GM18951 (cell line): ENCODE measurements at regions not wholly inside any gene's neighbourhood (a gene's known extent, or its start where the extent isn't known, plus 50 kb on each side); places are given as distances from the start of the nearest gene placed in this dataset.

Source experiments
- POLR2A ChIP-seq: IDR thresholded peaks from 4 replicates; pipeline ENCODE4 v1.6.1; 2011; ENCODE audit warnings: mild to moderate bottlenecking; ENCODE audit not compliant: insufficient read length, insufficient read depth; ENCODE audit errors: extremely low read depth
- in situ Hi-C: fragments of 300-500 bp; cut with MboI; formaldehyde crosslinking; loops from one replicate; pipeline ENCODE4 v1.12.0; 2022; ENCODE audit warnings: low sequenced_read_pairs, mixed read lengths, inconsistent platforms; ENCODE audit not compliant: unreplicated experiment

DNA sequence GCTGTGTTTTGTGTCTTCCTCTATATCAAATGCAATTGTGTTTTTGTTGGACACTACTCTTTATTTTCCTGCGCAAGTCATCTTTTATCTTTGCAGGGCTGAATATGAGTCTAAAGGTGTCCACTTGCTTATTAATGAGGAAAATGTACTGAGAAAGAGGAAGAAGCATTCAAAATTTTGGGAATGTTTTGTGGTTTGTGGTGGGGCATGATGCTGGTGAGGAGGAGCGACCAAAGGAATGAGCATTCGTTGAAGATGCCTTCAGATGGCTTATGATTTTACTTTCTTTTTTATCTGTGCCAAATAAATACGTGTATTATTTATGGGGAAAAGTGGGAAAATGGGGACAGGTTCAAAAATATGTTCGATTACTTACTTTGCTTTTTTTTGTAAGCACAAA is 63.9 kb upstream of the SMIM21 start:
- no peak for TF ChIP-seq POLR2A
- in situ Hi-C loops: loop anchor here (25.0 kb wide), 1 partner anchor 829 kb away; no protein-coding TSS in a partner anchor

DNA sequence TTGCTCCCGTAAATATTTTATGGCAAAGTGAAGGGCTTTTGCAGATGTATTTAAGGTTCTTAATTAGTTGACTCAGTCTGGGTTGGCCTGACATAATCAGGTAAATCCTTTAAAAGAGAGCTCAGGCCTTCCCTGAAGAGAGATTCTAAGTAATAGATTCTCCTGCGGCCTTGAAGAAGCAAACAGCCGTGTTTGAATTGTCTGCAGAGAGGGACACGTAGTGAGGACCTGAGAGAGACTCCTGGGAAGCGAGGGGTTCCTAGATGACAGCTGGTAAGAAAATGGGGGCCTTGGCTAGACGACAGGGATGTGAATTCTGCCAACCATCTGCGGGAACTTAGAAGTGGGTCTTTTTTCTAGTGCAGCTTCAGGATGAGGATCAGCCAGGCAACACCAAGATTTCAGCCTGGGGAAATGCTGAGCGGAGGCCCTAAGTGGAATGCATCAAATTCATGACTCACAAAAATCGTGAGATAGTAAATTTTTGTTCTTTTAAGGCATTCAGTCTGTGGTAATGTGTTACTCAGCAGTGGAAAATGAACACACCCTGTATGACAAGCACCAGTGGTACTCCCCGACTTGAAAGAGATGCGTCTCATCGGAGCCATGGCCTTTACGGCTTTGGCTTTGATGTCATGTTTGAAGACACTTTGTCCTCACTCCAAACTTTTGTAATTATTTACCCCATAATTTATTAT is 62.1 kb upstream of the SMIM21 start:
- no peak for TF ChIP-seq POLR2A
- in situ Hi-C loops: loop anchor here (25.0 kb wide), 1 partner anchor 827 kb away; no protein-coding TSS in a partner anchor

DNA sequence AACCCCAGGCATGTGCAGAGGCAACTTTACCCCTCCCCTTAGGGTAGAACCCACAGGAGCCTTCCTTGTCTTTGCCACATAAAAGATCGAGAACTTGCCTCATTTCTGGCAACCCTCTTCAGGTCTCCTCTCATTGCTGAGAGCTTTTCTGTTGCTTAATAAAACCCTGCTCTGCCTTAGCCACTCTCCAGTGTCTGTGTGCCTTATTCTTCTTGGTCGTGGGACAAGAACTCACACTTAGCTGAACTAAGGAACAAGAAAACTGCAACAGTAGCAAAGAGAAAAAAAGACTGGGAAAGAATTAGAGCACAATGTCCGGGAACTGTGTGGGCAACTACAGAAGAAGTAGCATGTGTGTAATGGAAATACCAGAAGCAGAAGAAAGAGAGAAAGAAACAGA is 56.2 kb upstream of the SMIM21 start:
- in situ Hi-C loops: loop anchor here (25.0 kb wide), 1 partner anchor 821 kb away; no protein-coding TSS in a partner anchor
- no peak for TF ChIP-seq POLR2A

DNA sequence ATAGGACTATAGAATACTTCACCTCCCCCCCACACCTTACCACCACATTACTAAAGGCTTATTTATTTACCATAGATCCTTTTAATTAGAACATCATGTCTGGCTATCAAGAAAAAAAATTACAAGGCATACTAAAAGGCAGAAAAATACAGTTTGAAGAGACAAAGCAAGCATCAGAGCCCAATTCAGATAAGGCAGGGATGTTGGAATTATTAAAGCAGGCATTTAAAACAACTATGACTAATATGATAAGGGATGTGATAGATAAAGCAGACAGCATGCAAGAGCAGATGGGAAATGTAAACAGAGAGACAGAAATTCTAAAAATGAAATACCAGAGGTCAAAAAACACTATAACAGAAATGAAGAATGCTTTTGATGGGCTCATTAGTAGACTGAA is 55.4 kb upstream of the SMIM21 start:
- in situ Hi-C loops: loop anchor here (25.0 kb wide), 1 partner anchor 821 kb away; no protein-coding TSS in a partner anchor
- TF ChIP-seq POLR2A: no peak

DNA sequence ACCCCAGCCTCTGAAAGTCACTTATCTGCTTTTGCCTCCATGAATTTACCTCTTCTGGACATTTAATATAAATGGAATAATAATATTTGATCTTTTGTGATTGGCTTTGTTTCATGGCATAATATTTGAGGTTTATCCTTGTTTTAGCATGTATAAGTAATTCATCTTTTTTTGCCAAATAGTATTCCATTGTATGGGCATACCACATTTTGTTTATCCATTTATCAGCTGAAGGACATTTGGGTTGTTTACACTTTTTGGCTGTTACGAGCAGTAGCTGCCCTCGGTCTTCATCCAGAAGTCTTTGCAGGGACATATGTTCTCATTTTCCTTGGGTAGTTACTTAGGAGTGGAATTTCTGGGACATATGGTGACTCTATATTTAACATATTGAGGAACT is 53.0 kb upstream of the SMIM21 start:
- in situ Hi-C loops: loop anchor here (25.0 kb wide), 1 partner anchor 818 kb away; no protein-coding TSS in a partner anchor
- TF ChIP-seq POLR2A: no peak

DNA sequence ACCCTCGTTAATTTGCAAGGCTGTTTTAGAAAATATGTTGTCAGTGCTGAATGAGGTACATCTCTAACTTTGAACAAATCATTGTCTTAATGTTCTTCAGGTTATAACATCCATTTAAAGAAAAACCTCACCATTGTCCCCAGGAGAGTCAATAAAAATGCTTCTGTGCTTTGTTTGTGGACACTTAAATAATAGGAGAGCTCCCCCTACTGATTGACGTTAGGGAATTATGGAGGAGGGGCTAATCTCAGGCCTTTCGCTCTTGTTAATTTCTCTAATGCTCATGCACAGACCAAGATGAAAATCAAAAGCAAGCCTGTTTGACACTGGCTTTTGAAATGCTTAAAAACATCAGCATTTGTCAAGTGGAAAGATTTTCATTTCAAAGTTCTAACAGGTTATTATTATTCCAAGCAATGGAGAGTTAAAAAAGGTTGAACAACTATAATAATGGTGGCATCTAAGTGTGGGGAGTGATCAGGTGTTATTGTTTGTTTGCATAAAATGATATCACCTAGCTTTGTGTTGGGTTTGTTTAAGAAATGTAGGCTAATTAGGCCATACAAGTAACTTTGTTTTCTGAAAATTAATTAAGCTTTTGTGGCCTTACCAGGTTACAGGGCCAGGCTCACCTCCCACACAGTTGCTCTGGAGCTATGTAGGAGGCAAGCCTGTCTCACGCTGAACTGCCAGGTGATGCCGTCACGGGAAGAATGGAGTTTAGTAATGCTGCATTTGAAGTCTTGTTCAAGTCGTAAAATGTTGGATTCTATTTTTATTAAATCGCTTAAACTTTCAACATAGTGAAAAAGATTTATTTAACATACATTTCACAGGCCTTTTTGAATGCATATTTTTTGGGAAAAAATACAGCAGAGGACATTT is 51.7 kb upstream of the SMIM21 start:
- TF ChIP-seq POLR2A: no peak
- in situ Hi-C loops: loop anchor here (25.0 kb wide), 1 partner anchor 817 kb away; no protein-coding TSS in a partner anchor

DNA sequence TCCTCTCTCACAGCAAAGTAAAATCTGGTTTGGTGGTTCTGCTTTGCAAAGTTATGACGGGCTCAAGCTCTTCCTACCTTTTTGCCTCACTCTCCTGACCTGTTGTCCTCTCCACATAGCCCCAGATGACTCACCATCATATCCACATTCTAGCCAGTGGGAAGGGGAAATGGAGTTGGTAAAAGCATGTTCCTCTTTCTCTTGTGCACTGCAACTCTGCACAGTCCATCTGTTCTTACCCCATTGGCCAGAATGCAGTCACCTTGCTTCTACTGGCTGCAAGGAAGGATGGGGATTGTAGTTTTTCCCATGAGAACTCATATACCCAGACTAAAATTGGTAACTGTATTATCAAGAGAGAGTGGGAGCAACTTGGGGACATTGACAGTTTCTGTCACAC is 50.4 kb upstream of the SMIM21 start:
- no peak for TF ChIP-seq POLR2A
- in situ Hi-C loops: loop anchor here (25.0 kb wide), 1 partner anchor 816 kb away; no protein-coding TSS in a partner anchor
